ENCODE measurements at regions not wholly inside any gene's neighbourhood (a gene's known extent, or its start where the extent isn't known, plus 50 kb on each side); places are given as distances from the start of the nearest gene placed in this dataset.
"Not testable (repeated sequence)": the region's sequence is repeated elsewhere in the genome, so short reads cannot be mapped to it uniquely, and the experiment has no call there.

- no peak for FAIRE-seq
- no peak for DNase-seq (ENCODE audit: low spot score)
These were observed 516.8 kb upstream of the FANCL start for GRCh38 chr2:58757971-58758370.

GRCh38 chr2:58756336-58756735 is 515.2 kb upstream of the FANCL start:
- DNase-seq (ENCODE audit: low spot score) (no peak), FAIRE-seq (no peak)

- not testable (repeated sequence) for FAIRE-seq; DNase-seq (ENCODE audit: low spot score)
These were observed 511.4 kb upstream of the FANCL start for GRCh38 chr2:58752507-58752906.

GRCh38 chr2:58751676-58752075 is 510.6 kb upstream of the FANCL start:
- not testable (repeated sequence) for FAIRE-seq; DNase-seq (ENCODE audit: low spot score)

GRCh38 chr2:58749041-58749440 is 507.9 kb upstream of the FANCL start:
- FAIRE-seq (no peak), DNase-seq (ENCODE audit: low spot score) (no peak)

GRCh38 chr2:58745334-58745733 is 504.2 kb upstream of the FANCL start:
- FAIRE-seq; DNase-seq (ENCODE audit: low spot score): not testable (repeated sequence)

GRCh38 chr2:58740426-58740825 is 499.3 kb upstream of the FANCL start:
- DNase-seq (ENCODE audit: low spot score) (no peak), FAIRE-seq (no peak)

GRCh38 chr2:58739033-58739432 is 497.9 kb upstream of the FANCL start:
- no peak for FAIRE-seq
- DNase-seq (ENCODE audit: low spot score), result no peak

- no peak for FAIRE-seq
These were observed 493.2 kb upstream of the FANCL start for GRCh38 chr2:58734365-58734764.

GRCh38 chr2:58732999-58733398 is 491.9 kb upstream of the FANCL start:
- DNase-seq (ENCODE audit: low spot score), result no peak
- FAIRE-seq, result no peak

More at GRCh38 chr2:58734365-58734764, 493.2 kb upstream of the FANCL start:
- DNase-seq (ENCODE audit: low spot score), result no peak

GRCh38 chr2:58731488-58731869 is 490.4 kb upstream of the FANCL start:
- no peak for DNase-seq (ENCODE audit: low spot score)
- no peak for FAIRE-seq

- DNase-seq (ENCODE audit: low spot score), result no peak
These were observed 489.8 kb upstream of the FANCL start for GRCh38 chr2:58730764-58731487.

GRCh38 chr2:58727981-58728656 is 487.0 kb upstream of the FANCL start:
- DNase-seq (ENCODE audit: low spot score) (no peak), FAIRE-seq (no peak)

More at GRCh38 chr2:58730764-58731487, 489.8 kb upstream of the FANCL start:
- FAIRE-seq, result no peak

GRCh38 chr2:58721912-58722591 is 480.9 kb upstream of the FANCL start:
- FAIRE-seq (no peak), DNase-seq (ENCODE audit: low spot score) (no peak)

- DNase-seq (ENCODE audit: low spot score) (no peak), FAIRE-seq (no peak)
These were observed 479.9 kb upstream of the FANCL start for GRCh38 chr2:58720770-58721697.

- DNase-seq (ENCODE audit: low spot score), result no peak
- FAIRE-seq, result no peak
These were observed 479.1 kb upstream of the FANCL start for GRCh38 chr2:58720033-58720769.

GRCh38 chr2:58715344-58715743 is 474.2 kb upstream of the FANCL start:
- FAIRE-seq (no peak), DNase-seq (ENCODE audit: low spot score) (no peak)

GRCh38 chr2:58714238-58714637 is 473.1 kb upstream of the FANCL start:
- FAIRE-seq (no peak), DNase-seq (ENCODE audit: low spot score) (no peak)

GRCh38 chr2:58710795-58711279 is 469.7 kb upstream of the FANCL start:
- FAIRE-seq, result no peak

GRCh38 chr2:58709687-58710354 is 468.7 kb upstream of the FANCL start:
- FAIRE-seq, result no peak
- no peak for DNase-seq (ENCODE audit: low spot score)

More at GRCh38 chr2:58710795-58711279, 469.7 kb upstream of the FANCL start:
- DNase-seq (ENCODE audit: low spot score), result no peak
